ENCODE measurements at regions not wholly inside any gene's neighbourhood (a gene's known extent, or its start where the extent isn't known, plus 50 kb on each side); places are given as distances from the start of the nearest gene placed in this dataset.

DNA sequence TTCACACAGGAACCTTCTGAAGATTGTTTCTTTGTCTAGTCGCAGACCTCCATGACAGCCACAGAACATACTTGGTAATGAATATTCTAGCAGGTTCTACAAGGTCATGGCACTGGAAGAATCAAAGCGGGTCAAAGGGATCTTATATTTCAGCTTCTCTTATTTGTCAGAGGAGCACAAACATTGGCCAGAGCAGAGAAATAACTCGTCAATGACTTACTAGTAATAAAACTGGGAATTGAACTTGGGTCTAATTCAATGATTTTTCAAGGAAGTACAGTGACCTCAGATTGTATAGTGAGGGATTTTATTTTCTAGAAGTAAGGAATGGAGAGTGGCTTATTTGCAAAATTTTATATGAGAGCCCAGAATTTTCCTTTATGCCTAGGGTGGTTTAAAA lies 290.8 kb upstream of the PLXNA2 start:
- ATAC-seq (ENCODE audit: insufficient number of reproducible peaks, low FRiP score, low read depth): no peak
- Histone ChIP-seq H3K9me3 (no peaks in the 10 kb centered on the region), H3K4me1 (ENCODE audit: control insufficient read depth in 1 of 2, low read depth in 2 of 2) (no peaks in the 10 kb centered on the region), H3K4me3 (no peak overlapping the region), H3K36me3 (no peaks in the 10 kb centered on the region), H3K27ac (no peak overlapping the region), H3K27me3 (replicated peaks; ENCODE audit: insufficient read depth) (no peaks in the 10 kb centered on the region)
- TF ChIP-seq, protein P1, sequence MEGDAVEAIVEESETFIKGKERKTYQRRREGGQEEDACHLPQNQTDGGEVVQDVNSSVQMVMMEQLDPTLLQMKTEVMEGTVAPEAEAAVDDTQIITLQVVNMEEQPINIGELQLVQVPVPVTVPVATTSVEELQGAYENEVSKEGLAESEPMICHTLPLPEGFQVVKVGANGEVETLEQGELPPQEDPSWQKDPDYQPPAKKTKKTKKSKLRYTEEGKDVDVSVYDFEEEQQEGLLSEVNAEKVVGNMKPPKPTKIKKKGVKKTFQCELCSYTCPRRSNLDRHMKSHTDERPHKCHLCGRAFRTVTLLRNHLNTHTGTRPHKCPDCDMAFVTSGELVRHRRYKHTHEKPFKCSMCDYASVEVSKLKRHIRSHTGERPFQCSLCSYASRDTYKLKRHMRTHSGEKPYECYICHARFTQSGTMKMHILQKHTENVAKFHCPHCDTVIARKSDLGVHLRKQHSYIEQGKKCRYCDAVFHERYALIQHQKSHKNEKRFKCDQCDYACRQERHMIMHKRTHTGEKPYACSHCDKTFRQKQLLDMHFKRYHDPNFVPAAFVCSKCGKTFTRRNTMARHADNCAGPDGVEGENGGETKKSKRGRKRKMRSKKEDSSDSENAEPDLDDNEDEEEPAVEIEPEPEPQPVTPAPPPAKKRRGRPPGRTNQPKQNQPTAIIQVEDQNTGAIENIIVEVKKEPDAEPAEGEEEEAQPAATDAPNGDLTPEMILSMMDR (IDR thresholded peaks at IDR 0.05): no peak
- no peak for DNase-seq (ENCODE audit: low spot score)

GRCh38 chr1:208535511-208535910 lies 291.3 kb upstream of the PLXNA2 start:
- TF ChIP-seq, protein P1 (IDR thresholded peaks at IDR 0.05): no peak
- H3K27ac ChIP-seq: no peak overlapping the region
- H3K9me3 ChIP-seq: no peaks in the 10 kb centered on the region
- no peaks in the 10 kb centered on the region for H3K27me3 ChIP-seq (replicated peaks; ENCODE audit: insufficient read depth)
- H3K4me3 ChIP-seq: no peak overlapping the region
- no peak for ATAC-seq (ENCODE audit: insufficient number of reproducible peaks, low FRiP score, low read depth)
- no peak for DNase-seq (ENCODE audit: low spot score)
- no peaks in the 10 kb centered on the region for H3K36me3 ChIP-seq
- H3K4me1 ChIP-seq (ENCODE audit: control insufficient read depth in 1 of 2, low read depth in 2 of 2): no peaks in the 10 kb centered on the region

GRCh38 chr1:208536212-208536611 lies 292.0 kb upstream of the PLXNA2 start:
- Histone ChIP-seq H3K27me3 (replicated peaks; ENCODE audit: insufficient read depth) (no peaks in the 10 kb centered on the region), H3K27ac (no peak overlapping the region), H3K4me3 (no peak overlapping the region), H3K4me1 (ENCODE audit: control insufficient read depth in 1 of 2, low read depth in 2 of 2) (no peaks in the 10 kb centered on the region), H3K36me3 (no peaks in the 10 kb centered on the region), H3K9me3 (no peaks in the 10 kb centered on the region)
- TF ChIP-seq, protein P1 (IDR thresholded peaks at IDR 0.05): no peak
- no peak for DNase-seq (ENCODE audit: low spot score)
- ATAC-seq (ENCODE audit: insufficient number of reproducible peaks, low FRiP score, low read depth): no peak

DNA sequence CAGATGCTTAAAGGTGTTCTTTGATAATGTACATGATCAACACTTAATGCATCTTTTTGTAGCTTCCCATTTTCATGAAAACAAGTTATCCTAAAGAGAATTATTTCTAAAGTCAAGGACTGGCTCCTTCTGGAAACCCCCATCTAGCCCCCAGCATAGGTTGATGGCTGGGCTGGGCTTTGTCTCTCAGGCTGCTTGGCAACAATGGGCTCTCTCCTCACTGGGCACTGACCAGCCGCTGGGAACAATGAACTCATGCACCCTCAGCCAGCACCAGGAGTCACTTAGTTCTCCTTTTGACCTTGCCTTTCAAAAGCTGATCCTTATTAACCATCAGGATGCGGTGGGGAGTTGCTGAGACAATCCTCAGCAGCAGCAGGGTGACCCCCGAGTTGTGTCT lies 293.0 kb upstream of the PLXNA2 start:
- no peaks in the 10 kb centered on the region for H3K36me3 ChIP-seq
- no peak overlapping the region for H3K27ac ChIP-seq
- ATAC-seq (ENCODE audit: insufficient number of reproducible peaks, low FRiP score, low read depth) (no peak), DNase-seq (ENCODE audit: low spot score) (no peak)
- no peaks in the 10 kb centered on the region for H3K4me1 ChIP-seq (ENCODE audit: control insufficient read depth in 1 of 2, low read depth in 2 of 2)
- no peak overlapping the region for H3K4me3 ChIP-seq
- no peaks in the 10 kb centered on the region for H3K9me3 ChIP-seq
- H3K27me3 ChIP-seq (replicated peaks; ENCODE audit: insufficient read depth): no peaks in the 10 kb centered on the region
- TF ChIP-seq, protein P1 (IDR thresholded peaks at IDR 0.05): no peak

- TF ChIP-seq, protein P1 (IDR thresholded peaks at IDR 0.05): no peak
- H3K27ac ChIP-seq: no peak overlapping the region
- no peaks in the 10 kb centered on the region for H3K4me1 ChIP-seq (ENCODE audit: control insufficient read depth in 1 of 2, low read depth in 2 of 2)
- no peak for ATAC-seq (ENCODE audit: insufficient number of reproducible peaks, low FRiP score, low read depth)
- H3K4me3 ChIP-seq: no peak overlapping the region
- no peaks in the 10 kb centered on the region for H3K27me3 ChIP-seq (replicated peaks; ENCODE audit: insufficient read depth)
- no peaks in the 10 kb centered on the region for H3K9me3 ChIP-seq
- DNase-seq (ENCODE audit: low spot score): no peak
- H3K36me3 ChIP-seq: no peaks in the 10 kb centered on the region
These were observed 293.9 kb upstream of the PLXNA2 start for GRCh38 chr1:208538078-208538477.

All from thoracic aorta (tissue), 2 donors.